Activated T-helper 2 cell treated with anti-CD3 and anti-CD28 coated beads, Interferon-gamma antibody, Interleukin-2, Interleukin-4, amounts not matched to agents 10 μg/mL and 5 μg/mL and 100 μg/mL, durations not matched to agents 14 hours and 24 hours and 36 hours (primary cell): ENCODE measurements at regions not wholly inside any gene's neighbourhood (a gene's known extent, or its start where the extent isn't known, plus 50 kb on each side); places are given as distances from the start of the nearest gene placed in this dataset.

Source experiments
- DNase-seq: peaks from one replicate; pipeline ENCODE4 v3.0.0; 2021; ENCODE audit warnings: low spot score
- H3K27ac Mint-ChIP-seq: one replicate; pipeline ENCODE4 v1.8.0; 2021; ENCODE audit warnings: mixed read lengths
- H3K27me3 Mint-ChIP-seq: one replicate; pipeline ENCODE4 v1.8.0; 2021; ENCODE audit warnings: low read depth, mixed read lengths
- H3K36me3 Mint-ChIP-seq: one replicate; pipeline ENCODE4 v1.8.0; 2021; ENCODE audit warnings: low read depth, mixed read lengths
- H3K4me1 Mint-ChIP-seq: one replicate; pipeline ENCODE4 v1.8.0; 2021; ENCODE audit warnings: low read depth, mixed read lengths
- H3K4me3 Mint-ChIP-seq: one replicate; pipeline ENCODE4 v1.8.0; 2021; ENCODE audit warnings: low read depth, mild to moderate bottlenecking, moderate library complexity, mixed read lengths
- H3K9me3 Mint-ChIP-seq: one replicate; pipeline ENCODE4 v1.8.0; 2021; ENCODE audit warnings: mixed read lengths
- intact Hi-C: fragments of 100-400 bp; cut with micrococcal nuclease; formaldehyde crosslinking; loops from one replicate; pipeline ENCODE4 v1.15.1; 2023

DNA sequence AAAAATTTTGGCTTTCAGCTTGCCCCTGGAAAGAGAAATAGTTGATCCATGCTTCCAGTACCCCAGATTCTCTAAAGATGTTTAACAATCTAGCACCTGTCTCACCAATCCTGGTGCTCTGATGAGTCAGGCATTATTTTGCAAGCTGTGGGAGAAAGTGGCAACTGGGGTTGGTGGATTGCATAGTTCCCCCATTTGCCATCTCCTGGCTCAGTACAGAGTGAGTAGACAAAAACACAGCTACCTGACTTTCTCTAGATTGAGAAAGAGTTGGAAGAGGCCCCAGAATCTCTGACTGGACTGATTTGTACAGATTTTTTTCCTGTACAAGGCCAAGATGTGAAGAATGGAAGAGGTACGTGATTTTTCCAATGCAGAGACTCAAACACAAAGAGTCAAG is 75.1 kb upstream of the NEGR1 start:
- intact Hi-C loops: no loop called here
- no peak overlapping the region for H3K27ac Mint-ChIP-seq
- H3K27me3 Mint-ChIP-seq: no peaks in the 10 kb centered on the region
- no peaks in the 10 kb centered on the region for H3K9me3 Mint-ChIP-seq
- no peaks in the 10 kb centered on the region for H3K4me1 Mint-ChIP-seq
- no peak overlapping the region for H3K4me3 Mint-ChIP-seq
- no peak for DNase-seq
- H3K36me3 Mint-ChIP-seq: no peaks in the 10 kb centered on the region

GRCh38 chr1:72355899-72356298 is 73.6 kb upstream of the NEGR1 start:
- H3K27ac Mint-ChIP-seq: no peak overlapping the region
- DNase-seq: no peak
- H3K27me3 Mint-ChIP-seq: no peaks in the 10 kb centered on the region
- H3K36me3 Mint-ChIP-seq: no peaks in the 10 kb centered on the region
- H3K4me3 Mint-ChIP-seq: no peak overlapping the region
- intact Hi-C loops: no loop called here
- H3K9me3 Mint-ChIP-seq: no peaks in the 10 kb centered on the region
- H3K4me1 Mint-ChIP-seq: no peaks in the 10 kb centered on the region

DNA sequence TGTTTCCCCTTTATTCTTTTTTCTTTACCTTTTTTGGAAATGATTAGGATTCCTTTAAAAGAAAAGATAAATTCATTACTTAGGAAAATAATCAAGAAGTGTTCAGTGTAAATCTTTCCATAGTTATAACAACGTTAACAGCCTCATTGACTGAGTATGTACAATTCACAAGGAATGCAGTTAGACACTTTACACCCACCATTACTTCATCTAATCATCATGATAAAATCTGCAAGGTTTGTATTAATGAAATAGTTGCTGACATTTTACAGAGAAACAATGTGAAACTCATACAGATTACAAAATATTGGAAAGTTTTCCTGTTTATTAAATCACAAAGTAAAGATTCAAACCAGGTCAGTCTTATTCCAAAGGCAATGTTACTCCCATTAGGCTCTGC is 59.3 kb upstream of the NEGR1 start:
- Mint-ChIP-seq H3K27ac (no peak overlapping the region), H3K36me3 (no peaks in the 10 kb centered on the region), H3K4me1 (no peaks in the 10 kb centered on the region), H3K9me3 (no peaks in the 10 kb centered on the region), H3K4me3 (no peak overlapping the region), H3K27me3 (no peaks in the 10 kb centered on the region)
- no peak for DNase-seq
- intact Hi-C loops: no loop called here

DNA sequence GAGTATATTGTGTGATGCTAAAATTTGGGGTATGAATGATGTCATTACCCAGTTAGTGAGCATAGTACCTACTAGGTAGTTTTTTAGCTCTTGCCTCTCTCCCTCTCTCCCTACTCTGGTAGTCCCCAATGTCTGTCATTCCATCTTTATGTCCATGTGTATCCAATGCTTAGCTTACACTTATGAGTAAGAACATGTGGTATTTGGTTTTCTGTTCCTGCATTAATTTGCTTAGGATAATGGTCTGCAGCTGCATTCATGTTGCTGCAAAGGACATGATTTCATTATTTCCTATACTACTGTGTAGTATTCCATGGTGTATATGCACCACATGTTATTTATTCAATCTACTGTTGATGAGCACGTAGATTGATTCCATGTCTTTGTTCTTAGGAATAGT is 54.4 kb upstream of the NEGR1 start:
- intact Hi-C loops: no loop called here
- no peaks in the 10 kb centered on the region for H3K9me3 Mint-ChIP-seq
- no peaks in the 10 kb centered on the region for H3K27me3 Mint-ChIP-seq
- H3K4me3 Mint-ChIP-seq: no peak overlapping the region
- H3K36me3 Mint-ChIP-seq: no peaks in the 10 kb centered on the region
- no peak for DNase-seq
- H3K27ac Mint-ChIP-seq: no peak overlapping the region
- no peaks in the 10 kb centered on the region for H3K4me1 Mint-ChIP-seq
